WTC11 (cell line): ENCODE measurements at regions not wholly inside any gene's neighbourhood (a gene's known extent, or its start where the extent isn't known, plus 50 kb on each side); places are given as distances from the start of the nearest gene placed in this dataset.

Experiments
- ATAC-seq: fragments of 200-7000 bp; cut with Tn5 transposase; 2 replicates; pipeline ENCODE4 v1.10.0; 2021; ENCODE audit warnings: mild to moderate bottlenecking, moderate library complexity
- CTCF ChIA-PET: fragments of 300-600 bp; sonication (Branson Sonifier 250); formaldehyde crosslinking; loops from one replicate; lab custom pipeline; 2021; ENCODE audit warnings: antibody characterized with exemption; lab: Charles Lee
- POLR2A ChIA-PET: fragments of 350-600 bp; sonication (Branson Sonifier 250); formaldehyde crosslinking; loops from one replicate; lab custom pipeline; 2021; ENCODE audit warnings: antibody characterized with exemption; lab: Charles Lee
- DNase-seq: peaks from one replicate; pipeline ENCODE4 v3.0.0; 2021; ENCODE audit warnings: low spot score
- H3K27ac Mint-ChIP-seq: 2 replicates; pipeline ENCODE4 v1.8.0; 2021; ENCODE audit warnings: mixed read lengths
- H3K27me3 Mint-ChIP-seq: 2 replicates; pipeline ENCODE4 v1.8.0; 2021; ENCODE audit warnings: low read depth, mild to moderate bottlenecking, moderate library complexity, mixed read lengths
- H3K36me3 Mint-ChIP-seq: 2 replicates; pipeline ENCODE4 v1.8.0; 2021; ENCODE audit warnings: mixed read lengths
- H3K4me1 Mint-ChIP-seq: 2 replicates; pipeline ENCODE4 v1.8.0; 2022; ENCODE audit warnings: mixed read lengths
- H3K4me3 Mint-ChIP-seq: 2 replicates; pipeline ENCODE4 v1.8.0; 2021; ENCODE audit warnings: mild to moderate bottlenecking, moderate library complexity, mixed read lengths
- H3K9me3 Mint-ChIP-seq: 2 replicates; pipeline ENCODE4 v1.8.0; 2021; ENCODE audit warnings: mixed read lengths
- AFF4 ChIP-seq: sonication (generic); formaldehyde crosslinking; IDR thresholded peaks from 2 replicates; pipeline ENCODE4 v1.8.1; 2023; ENCODE audit warnings: mild to moderate bottlenecking, missing genetic modification reagents, borderline replicate concordance
- ATF1 ChIP-seq: sonication (generic); formaldehyde crosslinking; IDR thresholded peaks from 2 replicates; pipeline ENCODE4 v1.8.1; 2023; ENCODE audit warnings: mild to moderate bottlenecking, moderate library complexity, missing genetic modification reagents
- CREB1 ChIP-seq: sonication (generic); formaldehyde crosslinking; IDR thresholded peaks from 2 replicates; pipeline ENCODE4 v1.8.0; 2023; ENCODE audit warnings: mild to moderate bottlenecking, missing genetic modification reagents
- CTCF ChIP-seq: fragments of 200-600 bp; IDR thresholded peaks from 2 replicates; pipeline ENCODE4 v1.8.0; 2022; ENCODE audit warnings: antibody characterized with exemption
- FOXK1 ChIP-seq: sonication (generic); formaldehyde crosslinking; IDR thresholded peaks from 2 replicates; pipeline ENCODE4 v1.8.0; 2022; ENCODE audit warnings: mild to moderate bottlenecking, moderate library complexity, missing genetic modification reagents
- GABPB1 ChIP-seq: sonication (generic); formaldehyde crosslinking; IDR thresholded peaks from 2 replicates; pipeline ENCODE4 v1.8.1; 2023; ENCODE audit warnings: mild to moderate bottlenecking, missing genetic modification reagents
- GRHL2 ChIP-seq: fragments of 250-450 bp; sonication (Bioruptor Pico); IDR thresholded peaks from 2 replicates; pipeline ENCODE4 v1.8.0; 2022; ENCODE audit warnings: mild to moderate bottlenecking, moderate library complexity; ENCODE audit not compliant: insufficient replicate concordance, severe bottlenecking
- HMGXB4 ChIP-seq: sonication (generic); formaldehyde crosslinking; IDR thresholded peaks from 2 replicates; pipeline ENCODE4 v1.8.1; 2023; ENCODE audit warnings: mild to moderate bottlenecking, moderate library complexity, missing genetic modification reagents
- JAZF1 ChIP-seq: fragments of 250-450 bp; sonication (Bioruptor Pico); IDR thresholded peaks from 2 replicates; pipeline ENCODE4 v1.9.0; 2021; ENCODE audit warnings: moderate library complexity, mild to moderate bottlenecking, inconsistent platforms
- JUN ChIP-seq: sonication (generic); formaldehyde crosslinking; IDR thresholded peaks from 2 replicates; pipeline ENCODE4 v1.8.0; 2023; ENCODE audit warnings: mild to moderate bottlenecking, missing genetic modification reagents
- KAT7 ChIP-seq: sonication (generic); formaldehyde crosslinking; IDR thresholded peaks from 2 replicates; pipeline ENCODE4 v1.8.1; 2023; ENCODE audit warnings: missing genetic modification reagents, mild to moderate bottlenecking, borderline replicate concordance
- MAX ChIP-seq: sonication (generic); formaldehyde crosslinking; IDR thresholded peaks from 2 replicates; pipeline ENCODE4 v1.8.0; 2022; ENCODE audit warnings: mild to moderate bottlenecking, missing genetic modification reagents
- NFE2L1 ChIP-seq: sonication (generic); formaldehyde crosslinking; IDR thresholded peaks from 2 replicates; pipeline ENCODE4 v1.8.1; 2023; ENCODE audit warnings: missing genetic modification reagents
- NR3C1 ChIP-seq: sonication (generic); formaldehyde crosslinking; conservative IDR thresholded peaks from 2 replicates; pipeline ENCODE4 v1.8.1; 2023; ENCODE audit warnings: low read depth, mild to moderate bottlenecking, missing genetic modification reagents
- OVOL2 ChIP-seq: fragments of 250-450 bp; sonication (Bioruptor Pico); IDR thresholded peaks from 2 replicates; pipeline ENCODE4 v1.9.0; 2021; ENCODE audit warnings: mild to moderate bottlenecking, borderline replicate concordance
- PRRX2 ChIP-seq: fragments of 250-450 bp; sonication (Bioruptor Pico); IDR thresholded peaks from 2 replicates; pipeline ENCODE4 v1.8.0; 2021; ENCODE audit warnings: mild to moderate bottlenecking
- RORB ChIP-seq: fragments of 250-450 bp; sonication (Bioruptor Pico); IDR thresholded peaks from 2 replicates; pipeline ENCODE4 v1.9.0; 2021; ENCODE audit warnings: mild to moderate bottlenecking
- SMAD3 ChIP-seq: sonication (generic); formaldehyde crosslinking; IDR thresholded peaks from 2 replicates; pipeline ENCODE4 v1.8.0; 2022; ENCODE audit warnings: missing genetic modification reagents, mild to moderate bottlenecking, borderline replicate concordance
- ZMAT4 ChIP-seq: fragments of 250-450 bp; sonication (Bioruptor Pico); IDR thresholded peaks from 2 replicates; pipeline ENCODE4 v1.9.0; 2021; ENCODE audit warnings: mild to moderate bottlenecking
- ZNF219 ChIP-seq: sonication (generic); formaldehyde crosslinking; IDR thresholded peaks from 2 replicates; pipeline ENCODE4 v1.8.0; 2023; ENCODE audit warnings: missing genetic modification reagents, mild to moderate bottlenecking, borderline replicate concordance
- ZNF232 ChIP-seq: sonication (generic); formaldehyde crosslinking; IDR thresholded peaks from 2 replicates; pipeline ENCODE4 v1.8.0; 2022; ENCODE audit warnings: mild to moderate bottlenecking, missing genetic modification reagents
- ZNF263 ChIP-seq: sonication (generic); formaldehyde crosslinking; IDR thresholded peaks from 2 replicates; pipeline ENCODE4 v1.8.1; 2022; ENCODE audit warnings: low read depth, mild to moderate bottlenecking, moderate library complexity, missing genetic modification reagents
- ZNF317 ChIP-seq: sonication (generic); formaldehyde crosslinking; IDR thresholded peaks from 2 replicates; pipeline ENCODE4 v1.8.1; 2023; ENCODE audit warnings: low read depth, mild to moderate bottlenecking, moderate library complexity, missing genetic modification reagents, borderline replicate concordance
- ZNF423 ChIP-seq: fragments of 250-450 bp; sonication (Bioruptor Pico); IDR thresholded peaks from 2 replicates; pipeline ENCODE4 v2.1.2; 2022; ENCODE audit warnings: mild to moderate bottlenecking, moderate library complexity
- ZNF512 ChIP-seq: sonication (generic); formaldehyde crosslinking; IDR thresholded peaks from 2 replicates; pipeline ENCODE4 v1.8.1; 2022; ENCODE audit warnings: missing genetic modification reagents, borderline replicate concordance
- ZSCAN18 ChIP-seq: fragments of 250-450 bp; sonication (Bioruptor Pico); IDR thresholded peaks from 2 replicates; pipeline ENCODE4 v2.1.2; 2022; ENCODE audit warnings: mild to moderate bottlenecking, moderate library complexity

GRCh38 chr18:55048892-55049291, 89.6 kb upstream of the CCDC68 start:
- Mint-ChIP-seq H3K4me1 (peaks cover 5% of the 10 kb centered on the region), H3K27me3 (no peaks in the 10 kb centered on the region), H3K27ac (no peak overlapping the region), H3K36me3 (no peaks in the 10 kb centered on the region), H3K9me3 (no peaks in the 10 kb centered on the region), H3K4me3 (no peak overlapping the region)
- DNase-seq (no peak), ATAC-seq (no peak)
- TF ChIP-seq GABPB1 (CRISPR knock-in tag), result no peak
- no peak for TF ChIP-seq ZNF219 (CRISPR knock-in tag)
- TF ChIP-seq KAT7 (CRISPR knock-in tag), result no peak
- TF ChIP-seq MAX (CRISPR knock-in tag), result no peak
- no peak for TF ChIP-seq NFE2L1 (CRISPR knock-in tag)
- TF ChIP-seq OVOL2 (CRISPR knock-in tag), result no peak
- no peak for TF ChIP-seq ATF1 (CRISPR knock-in tag)
- no peak for TF ChIP-seq HMGXB4 (CRISPR knock-in tag)
- TF ChIP-seq PRRX2 (CRISPR knock-in tag), result no peak
- TF ChIP-seq ZNF317, result no peak
- TF ChIP-seq NR3C1 (CRISPR knock-in tag), result no peak
- TF ChIP-seq ZSCAN18 (CRISPR knock-in tag), result no peak
- TF ChIP-seq FOXK1 (CRISPR knock-in tag), result no peak
- no peak for TF ChIP-seq ZNF512 (CRISPR knock-in tag)
- POLR2A ChIA-PET, result no interaction called here
- CTCF ChIA-PET, result no interaction called here

- H3K36me3 Mint-ChIP-seq, result no peaks in the 10 kb centered on the region
- H3K4me1 Mint-ChIP-seq, result no peaks in the 10 kb centered on the region
- DNase-seq, result no peak
- POLR2A ChIA-PET, result no interaction called here
- H3K27ac Mint-ChIP-seq, result no peak overlapping the region
- no peaks in the 10 kb centered on the region for H3K9me3 Mint-ChIP-seq
- H3K27me3 Mint-ChIP-seq, result no peaks in the 10 kb centered on the region
- no peak overlapping the region for H3K4me3 Mint-ChIP-seq
- CTCF ChIA-PET, result no interaction called here
- no peak for ATAC-seq
- no peak for TF ChIP-seq ZMAT4
- no peak for TF ChIP-seq GRHL2 (CRISPR knock-in tag)
- no peak for TF ChIP-seq AFF4 (CRISPR knock-in tag)
- no peak for TF ChIP-seq CTCF
- TF ChIP-seq ZNF263 (CRISPR knock-in tag), result no peak
- TF ChIP-seq FOXK1 (CRISPR knock-in tag), result no peak
- TF ChIP-seq JAZF1 (CRISPR knock-in tag), result no peak
- TF ChIP-seq RORB (CRISPR knock-in tag), result no peak
- no peak for TF ChIP-seq ZNF423 (CRISPR knock-in tag)
- TF ChIP-seq JUN (CRISPR knock-in tag), result no peak
- no peak for TF ChIP-seq ZNF232 (CRISPR knock-in tag)
- no peak for TF ChIP-seq SMAD3 (CRISPR knock-in tag)
- TF ChIP-seq CREB1 (CRISPR knock-in tag), result no peak
Measured at GRCh38 chr18:55047546-55047945, 88.3 kb upstream of the CCDC68 start.
